GM12892 (cell line): ENCODE measurements at regions not wholly inside any gene's neighbourhood (a gene's known extent, or its start where the extent isn't known, plus 50 kb on each side); places are given as distances from the start of the nearest gene placed in this dataset.

Experiments used
- POLR2A ChIP-seq: IDR thresholded peaks from 2 replicates; pipeline ENCODE4 v1.6.1; 2011; ENCODE audit warnings: low read depth, low read length, control low read depth
- POLR2AphosphoS5 ChIP-seq: IDR thresholded peaks from 2 replicates; pipeline ENCODE4 v1.6.1; 2011; ENCODE audit warnings: low read depth, low read length, control low read depth
- TAF1 ChIP-seq: IDR thresholded peaks from 2 replicates; pipeline ENCODE4 v1.6.1; 2011; ENCODE audit warnings: low read depth, mild to moderate bottlenecking, control low read depth, low read length, borderline replicate concordance

DNA sequence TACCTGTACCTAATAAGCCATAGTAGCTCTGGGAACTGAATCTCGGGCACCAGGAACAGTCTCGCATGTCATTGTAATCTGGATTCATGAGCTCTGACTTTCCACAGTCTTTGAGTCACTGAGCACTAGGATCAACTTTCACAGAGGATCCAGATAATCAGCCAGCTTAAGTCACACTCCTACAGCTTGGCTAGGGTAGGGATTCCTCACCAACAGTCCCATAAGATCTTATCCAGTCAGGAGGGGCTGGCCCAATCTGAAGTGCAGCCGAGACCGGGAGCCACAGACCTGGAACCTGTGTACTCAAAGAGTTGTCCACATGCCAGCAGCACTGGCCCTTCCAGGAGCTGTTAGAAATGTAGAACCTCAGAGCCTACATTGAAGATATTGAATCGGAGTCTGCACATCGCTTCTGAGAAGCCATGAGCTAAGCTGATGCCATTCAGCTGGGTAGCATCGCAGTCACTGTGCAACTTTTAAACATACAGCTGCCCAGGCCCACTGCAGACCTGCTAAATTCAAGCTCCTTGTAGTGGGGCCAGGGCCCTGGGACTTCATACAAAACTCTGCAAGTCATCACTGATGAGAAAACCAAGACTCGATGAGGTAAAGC is 538.8 kb upstream of the B3GAT1 start:
- TF ChIP-seq TAF1 (no peak), POLR2AphosphoS5 (no peak), POLR2A (no peak)
